ENCODE measurements at regions not wholly inside any gene's neighbourhood (a gene's known extent, or its start where the extent isn't known, plus 50 kb on each side); places are given as distances from the start of the nearest gene placed in this dataset.

GRCh38 chr2:219722276-219722879 is 94.9 kb downstream of the SLC4A3 start:
- POLR2A ChIA-PET = no interaction called here
- TF ChIP-seq ZNF610 (tag by site-specific recombination; IDR thresholded peaks at IDR 0.05; ENCODE audit: borderline replicate concordance) (no peak), ZNF623 (tag by site-specific recombination; IDR thresholded peaks at IDR 0.05) (no peak), ZBTB11 (tag by site-specific recombination; conservative IDR thresholded peaks at IDR 0.05; ENCODE audit: low read depth) (no peak), ZNF660 (tag by site-specific recombination; IDR thresholded peaks at IDR 0.05) (no peak), PRDM6 (tag by site-specific recombination; IDR thresholded peaks at IDR 0.05) (no peak), SALL2 (tag by site-specific recombination; IDR thresholded peaks at IDR 0.05; ENCODE audit: borderline replicate concordance) (no peak), ZNF792 (tag by site-specific recombination; IDR thresholded peaks at IDR 0.05) (no peak), ZIC2 (tag by site-specific recombination; IDR thresholded peaks at IDR 0.05) (no peak), ZNF184 (tag by site-specific recombination; IDR thresholded peaks at IDR 0.05) (no peak), ZFP41 (tag by site-specific recombination; IDR thresholded peaks at IDR 0.05; ENCODE audit: borderline replicate concordance) (no peak)
- TF ChIP-seq, protein P1, sequence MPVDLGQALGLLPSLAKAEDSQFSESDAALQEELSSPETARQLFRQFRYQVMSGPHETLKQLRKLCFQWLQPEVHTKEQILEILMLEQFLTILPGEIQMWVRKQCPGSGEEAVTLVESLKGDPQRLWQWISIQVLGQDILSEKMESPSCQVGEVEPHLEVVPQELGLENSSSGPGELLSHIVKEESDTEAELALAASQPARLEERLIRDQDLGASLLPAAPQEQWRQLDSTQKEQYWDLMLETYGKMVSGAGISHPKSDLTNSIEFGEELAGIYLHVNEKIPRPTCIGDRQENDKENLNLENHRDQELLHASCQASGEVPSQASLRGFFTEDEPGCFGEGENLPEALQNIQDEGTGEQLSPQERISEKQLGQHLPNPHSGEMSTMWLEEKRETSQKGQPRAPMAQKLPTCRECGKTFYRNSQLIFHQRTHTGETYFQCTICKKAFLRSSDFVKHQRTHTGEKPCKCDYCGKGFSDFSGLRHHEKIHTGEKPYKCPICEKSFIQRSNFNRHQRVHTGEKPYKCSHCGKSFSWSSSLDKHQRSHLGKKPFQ (tag by site-specific recombination; IDR thresholded peaks at IDR 0.05) = no peak
- TF ChIP-seq, protein P2, sequence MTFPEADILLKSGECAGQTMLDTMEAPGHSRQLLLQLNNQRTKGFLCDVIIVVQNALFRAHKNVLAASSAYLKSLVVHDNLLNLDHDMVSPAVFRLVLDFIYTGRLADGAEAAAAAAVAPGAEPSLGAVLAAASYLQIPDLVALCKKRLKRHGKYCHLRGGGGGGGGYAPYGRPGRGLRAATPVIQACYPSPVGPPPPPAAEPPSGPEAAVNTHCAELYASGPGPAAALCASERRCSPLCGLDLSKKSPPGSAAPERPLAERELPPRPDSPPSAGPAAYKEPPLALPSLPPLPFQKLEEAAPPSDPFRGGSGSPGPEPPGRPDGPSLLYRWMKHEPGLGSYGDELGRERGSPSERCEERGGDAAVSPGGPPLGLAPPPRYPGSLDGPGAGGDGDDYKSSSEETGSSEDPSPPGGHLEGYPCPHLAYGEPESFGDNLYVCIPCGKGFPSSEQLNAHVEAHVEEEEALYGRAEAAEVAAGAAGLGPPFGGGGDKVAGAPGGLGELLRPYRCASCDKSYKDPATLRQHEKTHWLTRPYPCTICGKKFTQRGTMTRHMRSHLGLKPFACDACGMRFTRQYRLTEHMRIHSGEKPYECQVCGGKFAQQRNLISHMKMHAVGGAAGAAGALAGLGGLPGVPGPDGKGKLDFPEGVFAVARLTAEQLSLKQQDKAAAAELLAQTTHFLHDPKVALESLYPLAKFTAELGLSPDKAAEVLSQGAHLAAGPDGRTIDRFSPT (tag by site-specific recombination; IDR thresholded peaks at IDR 0.05) = no peak
- CTCF ChIA-PET = interaction anchor here (0.5 to 1.5 kb wide), 5 partner anchors 15 to 874 kb away, joined by 3 to 8 read pairs (median 3); no protein-coding TSS in a partner anchor
- Histone ChIP-seq H3K36me3 (ENCODE audit: control insufficient read depth in 2 of 2, insufficient read depth in 1 of 2, low read length in 2 of 2) (no peaks in the 10 kb centered on the region), H3K27ac (ENCODE audit: extremely low read depth, low read depth, low read length) (no peak overlapping the region), H3K4me1 (ENCODE audit: control insufficient read depth, insufficient read depth, low read length) (peaks cover 1% of the 10 kb centered on the region; the same call in 1 of the 2 replicates), H3K4me3 (ENCODE audit: low read depth, low read length) (no peak overlapping the region), H3K9me3 (ENCODE audit: control insufficient read depth, insufficient read depth, low read depth, low read length) (no peaks in the 10 kb centered on the region)

- Histone ChIP-seq H3K9me3 (ENCODE audit: control insufficient read depth, insufficient read depth, low read depth, low read length) (no peaks in the 10 kb centered on the region), H3K27ac (ENCODE audit: extremely low read depth, low read depth, low read length) (no peak overlapping the region), H3K36me3 (ENCODE audit: control insufficient read depth in 2 of 2, insufficient read depth in 1 of 2, low read length in 2 of 2) (no peaks in the 10 kb centered on the region), H3K4me3 (ENCODE audit: low read depth, low read length) (no peak overlapping the region), H3K4me1 (ENCODE audit: control insufficient read depth, insufficient read depth, low read length) (peaks cover 11% of the 10 kb centered on the region; the same call in 1 of the 2 replicates)
- POLR2A ChIA-PET = no interaction called here
- CTCF ChIA-PET = interaction anchor here (0.6 to 1.5 kb wide), 3 partner anchors 13 to 34 kb away, joined by 3 to 8 read pairs (median 4); no protein-coding TSS in a partner anchor
- TF ChIP-seq ZBTB44 (tag by site-specific recombination; IDR thresholded peaks at IDR 0.05) = no peak
- TF ChIP-seq ZNF416 (tag by site-specific recombination; IDR thresholded peaks at IDR 0.05) = no peak
- no peak for TF ChIP-seq INSM2 (tag by site-specific recombination; IDR thresholded peaks at IDR 0.05)
- TF ChIP-seq ZNF660 (tag by site-specific recombination; IDR thresholded peaks at IDR 0.05) = no peak
- no peak for TF ChIP-seq GLI4 (tag by site-specific recombination; IDR thresholded peaks at IDR 0.05)
- TF ChIP-seq, protein P3, sequence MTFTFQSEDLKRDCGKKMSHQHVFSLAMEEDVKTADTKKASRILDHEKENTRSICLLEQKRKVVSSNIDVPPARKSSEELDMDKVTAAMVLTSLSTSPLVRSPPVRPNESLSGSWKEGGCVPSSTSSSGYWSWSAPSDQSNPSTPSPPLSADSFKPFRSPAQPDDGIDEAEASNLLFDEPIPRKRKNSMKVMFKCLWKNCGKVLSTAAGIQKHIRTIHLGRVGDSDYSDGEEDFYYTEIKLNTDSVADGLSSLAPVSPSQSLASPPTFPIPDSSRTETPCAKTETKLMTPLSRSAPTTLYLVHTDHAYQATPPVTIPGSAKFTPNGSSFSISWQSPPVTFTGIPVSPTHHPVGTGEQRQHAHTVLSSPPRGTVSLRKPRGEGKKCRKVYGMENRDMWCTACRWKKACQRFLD (tag by site-specific recombination; IDR thresholded peaks at IDR 0.05) = no peak
- TF ChIP-seq, protein P1 (tag by site-specific recombination; IDR thresholded peaks at IDR 0.05) = no peak
- no peak for TF ChIP-seq KLF8 (tag by site-specific recombination; IDR thresholded peaks at IDR 0.05)
Measured at GRCh38 chr2:219723311-219723710, 95.9 kb downstream of the SLC4A3 start.
